H9 (cell line): ENCODE measurements at regions not wholly inside any gene's neighbourhood (a gene's known extent, or its start where the extent isn't known, plus 50 kb on each side); places are given as distances from the start of the nearest gene placed in this dataset.

Experiments
- DNase-seq: peaks from one replicate; pipeline ENCODE4 v3.0.0-alpha.2; 2017
- H2AFZ ChIP-seq: one replicate; pipeline ENCODE4 v1.6.1; 2013; ENCODE audit warnings: mild to moderate bottlenecking, low read length, control low read depth, moderate library complexity
- H2AK5ac ChIP-seq: 2 replicates; pipeline ENCODE4 v1.6.1; 2013; ENCODE audit warnings: low read length, control low read depth, mixed read lengths; ENCODE audit not compliant: insufficient read length
- H2BK120ac ChIP-seq: one replicate; pipeline ENCODE4 v1.6.1; 2013; ENCODE audit warnings: low read depth, mild to moderate bottlenecking, low read length, control low read depth, inconsistent platforms; ENCODE audit not compliant: poor library complexity, severe bottlenecking
- H2BK12ac ChIP-seq: 2 replicates; pipeline ENCODE4 v1.6.1; 2013; ENCODE audit warnings: low read length, control low read depth, mixed read lengths, low read depth; ENCODE audit not compliant: insufficient read length
- H2BK15ac ChIP-seq: 2 replicates; pipeline ENCODE4 v1.6.1; 2013; ENCODE audit warnings: low read depth, low read length, control low read depth
- H2BK20ac ChIP-seq: one replicate; pipeline ENCODE4 v1.6.1; 2013; ENCODE audit warnings: low read depth, mild to moderate bottlenecking, low read length, control low read depth, inconsistent platforms; ENCODE audit not compliant: poor library complexity, severe bottlenecking
- H2BK5ac ChIP-seq: 2 replicates; pipeline ENCODE4 v1.6.1; 2013; ENCODE audit warnings: low read length, control low read depth, mixed read lengths; ENCODE audit not compliant: insufficient read length
- H3K14ac ChIP-seq: 2 replicates; pipeline ENCODE4 v1.6.1; 2013; ENCODE audit warnings: low read length, control low read depth; ENCODE audit not compliant: insufficient read depth
- H3K18ac ChIP-seq: 2 replicates; pipeline ENCODE4 v1.6.1; 2013; ENCODE audit warnings: low read depth, mild to moderate bottlenecking, mixed read lengths, low read length, control low read depth; ENCODE audit not compliant: insufficient read length
- H3K23ac ChIP-seq: 2 replicates; pipeline ENCODE4 v1.6.1; 2013; ENCODE audit warnings: low read length, control low read depth, mixed read lengths, low read depth; ENCODE audit not compliant: insufficient read length
- H3K23me2 ChIP-seq: 2 replicates; pipeline ENCODE4 v1.6.1; 2013; ENCODE audit warnings: low read depth, mild to moderate bottlenecking, mixed read lengths, low read length, control low read depth; ENCODE audit not compliant: insufficient read length, poor library complexity, severe bottlenecking
- H3K27ac ChIP-seq: 2 replicates; pipeline ENCODE4 v1.5.1; 2013; ENCODE audit warnings: low read length, control low read depth, mixed read lengths, low read depth; ENCODE audit not compliant: insufficient read length
- H3K27me3 ChIP-seq: 2 replicates; pipeline ENCODE4 v1.6.1; 2013; ENCODE audit warnings: low read length, control low read depth, inconsistent platforms; ENCODE audit not compliant: insufficient read depth
- H3K4ac ChIP-seq: 2 replicates; pipeline ENCODE4 v1.6.1; 2013; ENCODE audit warnings: low read depth, mild to moderate bottlenecking, control low read depth, inconsistent platforms, low read length, moderate library complexity
- H3K4me1 ChIP-seq: 2 replicates; pipeline ENCODE4 v1.6.1; 2013; ENCODE audit warnings: low read length, control low read depth, inconsistent platforms; ENCODE audit not compliant: insufficient read depth
- H3K4me2 ChIP-seq: 2 replicates; pipeline ENCODE4 v1.6.1; 2013; ENCODE audit warnings: low read length, control low read depth, mixed read lengths; ENCODE audit not compliant: insufficient read length, insufficient read depth
- H3K56ac ChIP-seq: 2 replicates; pipeline ENCODE4 v1.6.1; 2013; ENCODE audit warnings: low read depth, mild to moderate bottlenecking, mixed read lengths, low read length, control low read depth; ENCODE audit not compliant: insufficient read length
- H3K79me1 ChIP-seq: 2 replicates; pipeline ENCODE4 v1.6.1; 2013; ENCODE audit warnings: low read depth, mild to moderate bottlenecking, moderate library complexity, low read length, control low read depth, inconsistent platforms; ENCODE audit not compliant: insufficient read depth, poor library complexity, severe bottlenecking
- H3K79me2 ChIP-seq: 2 replicates; pipeline ENCODE4 v1.6.1; 2013; ENCODE audit warnings: low read length, control low read depth, inconsistent platforms; ENCODE audit not compliant: insufficient read depth
- H3K9ac ChIP-seq: 2 replicates; pipeline ENCODE4 v1.6.1; 2013; ENCODE audit warnings: low read length, control low read depth, mixed read lengths; ENCODE audit not compliant: insufficient read length; ENCODE audit errors: extremely low read depth
- H3K9me3 ChIP-seq: one replicate; pipeline ENCODE4 v1.6.1; 2013; ENCODE audit warnings: low read depth, low read length, inconsistent platforms; ENCODE audit not compliant: control insufficient read depth
- H3T11ph ChIP-seq: one replicate; pipeline ENCODE4 v1.6.1; 2013; ENCODE audit warnings: mild to moderate bottlenecking, low read length, control low read depth, inconsistent platforms
- H4K20me1 ChIP-seq: one replicate; pipeline ENCODE4 v1.6.1; 2013; ENCODE audit not compliant: control insufficient read depth, insufficient read length, insufficient read depth
- H4K5ac ChIP-seq: 2 replicates; pipeline ENCODE4 v1.6.1; 2013; ENCODE audit warnings: low read depth, mild to moderate bottlenecking, mixed read lengths, low read length, control low read depth; ENCODE audit not compliant: insufficient read length
- H4K8ac ChIP-seq: replicated peaks from 2 replicates; pipeline ENCODE4 v1.6.1; 2013; ENCODE audit warnings: low read length, control low read depth, mixed read lengths, low read depth; ENCODE audit not compliant: insufficient read length
- H4K91ac ChIP-seq: 2 replicates; pipeline ENCODE4 v1.6.1; 2013; ENCODE audit warnings: low read depth, mild to moderate bottlenecking, moderate library complexity, mixed read lengths, low read length, control low read depth; ENCODE audit not compliant: insufficient read length
- H3K27ac Mint-ChIP-seq, 3 experiments: 2 replicates in 2 of 3; 3 replicates in 1 of 3; pipeline ENCODE4 v1.8.0; 2020 to 2021; ENCODE audit warnings: mixed read lengths in 3 of 3, mild to moderate bottlenecking in 1 of 3, moderate library complexity in 1 of 3
- H3K27me3 Mint-ChIP-seq: 2 replicates; pipeline ENCODE4 v1.8.0; 2021; ENCODE audit warnings: low read depth, mild to moderate bottlenecking, moderate library complexity, mixed read lengths
- H3K36me3 Mint-ChIP-seq, 3 experiments: 2 replicates in 2 of 3; 3 replicates in 1 of 3; pipeline ENCODE4 v1.8.0; 2020 to 2021; ENCODE audit warnings: low read depth in 3 of 3, mixed read lengths in 3 of 3; ENCODE audit not compliant: insufficient read depth in 1 of 3
- H3K4me1 Mint-ChIP-seq, 2 experiments: 2 replicates each; pipeline ENCODE4 v1.8.0; 2020; ENCODE audit warnings: mixed read lengths in 2 of 2
- H3K4me3 Mint-ChIP-seq, 2 experiments: 2 replicates in 1 of 2; 3 replicates in 1 of 2; pipeline ENCODE4 v1.8.0; 2020 to 2021; ENCODE audit warnings: mild to moderate bottlenecking in 2 of 2, mixed read lengths in 2 of 2, moderate library complexity in 1 of 2
- H3K9me3 Mint-ChIP-seq, 2 experiments: 2 replicates in 1 of 2; 3 replicates in 1 of 2; pipeline ENCODE4 v1.8.0; 2020; ENCODE audit warnings: mild to moderate bottlenecking in 2 of 2, mixed read lengths in 2 of 2, moderate library complexity in 1 of 2
- TF ChIP-seq, protein P1 (sequence below): fragments of 200-600 bp; sonication (generic); conservative IDR thresholded peaks from 3 replicates; pipeline ENCODE4 v1.8.0; 2021; ENCODE audit warnings: antibody characterized with exemption, mild to moderate bottlenecking

GRCh38 chr16:16923479-16923878 lies 544.5 kb downstream of the NPIPA7 start:
- Histone ChIP-seq H3K4ac (no peak overlapping the region), H2BK5ac (no peak overlapping the region), H3K4me1 (no peaks in the 10 kb centered on the region), H3K23me2 (no peaks in the 10 kb centered on the region), H3K9ac (no peak overlapping the region), H3T11ph (no peak overlapping the region), H2AK5ac (no peak overlapping the region), H3K27me3 (no peaks in the 10 kb centered on the region), H3K79me2 (no peaks in the 10 kb centered on the region), H3K9me3 (no peaks in the 10 kb centered on the region), H3K14ac (no peak overlapping the region), H3K79me1 (no peaks in the 10 kb centered on the region), H2AFZ (no peak overlapping the region), H4K20me1 (no peaks in the 10 kb centered on the region), H2BK12ac (no peak overlapping the region), H3K23ac (no peak overlapping the region), H3K4me2 (no peak overlapping the region), H2BK20ac (no peak overlapping the region), H3K56ac (no peak overlapping the region), H3K27ac (no peak overlapping the region), H4K8ac (no peak overlapping the region), H2BK15ac (no peak overlapping the region), H2BK120ac (no peak overlapping the region), H4K91ac (no peak overlapping the region), H3K18ac (no peak overlapping the region), H4K5ac (no peak overlapping the region)
- no peak for DNase-seq
- Mint-ChIP-seq H3K9me3 (no peaks in the 10 kb centered on the region), H3K27me3 (no peaks in the 10 kb centered on the region; the same call in 1 of the 2 replicates), H3K27ac (no peak overlapping the region), H3K36me3 (no peaks in the 10 kb centered on the region), H3K4me3 (no peak overlapping the region), H3K4me1 (peaks cover 12 to 16% of the 10 kb centered on the region in 2 experiments)
- TF ChIP-seq, protein P1, sequence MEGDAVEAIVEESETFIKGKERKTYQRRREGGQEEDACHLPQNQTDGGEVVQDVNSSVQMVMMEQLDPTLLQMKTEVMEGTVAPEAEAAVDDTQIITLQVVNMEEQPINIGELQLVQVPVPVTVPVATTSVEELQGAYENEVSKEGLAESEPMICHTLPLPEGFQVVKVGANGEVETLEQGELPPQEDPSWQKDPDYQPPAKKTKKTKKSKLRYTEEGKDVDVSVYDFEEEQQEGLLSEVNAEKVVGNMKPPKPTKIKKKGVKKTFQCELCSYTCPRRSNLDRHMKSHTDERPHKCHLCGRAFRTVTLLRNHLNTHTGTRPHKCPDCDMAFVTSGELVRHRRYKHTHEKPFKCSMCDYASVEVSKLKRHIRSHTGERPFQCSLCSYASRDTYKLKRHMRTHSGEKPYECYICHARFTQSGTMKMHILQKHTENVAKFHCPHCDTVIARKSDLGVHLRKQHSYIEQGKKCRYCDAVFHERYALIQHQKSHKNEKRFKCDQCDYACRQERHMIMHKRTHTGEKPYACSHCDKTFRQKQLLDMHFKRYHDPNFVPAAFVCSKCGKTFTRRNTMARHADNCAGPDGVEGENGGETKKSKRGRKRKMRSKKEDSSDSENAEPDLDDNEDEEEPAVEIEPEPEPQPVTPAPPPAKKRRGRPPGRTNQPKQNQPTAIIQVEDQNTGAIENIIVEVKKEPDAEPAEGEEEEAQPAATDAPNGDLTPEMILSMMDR = no peak
